ENCODE measurements at regions not wholly inside any gene's neighbourhood (a gene's known extent, or its start where the extent isn't known, plus 50 kb on each side); places are given as distances from the start of the nearest gene placed in this dataset.

GRCh38 chr11:111045407-111045803, 200.1 kb upstream of the POU2AF2 start:
- no peak overlapping the region for H3K27ac ChIP-seq (ENCODE audit: low read length)
- H3K27me3 ChIP-seq (replicated peaks; ENCODE audit: insufficient read depth, low read length) = no peaks in the 10 kb centered on the region
- no peak overlapping the region for H2AFZ ChIP-seq (ENCODE audit: low read length)
- H3K4me2 ChIP-seq (ENCODE audit: low read depth, low read length) = no peak overlapping the region
- H3K79me2 ChIP-seq (ENCODE audit: low read length) = no peaks in the 10 kb centered on the region
- no peak overlapping the region for H3K9ac ChIP-seq (ENCODE audit: low read length)
- H3K9me3 ChIP-seq (replicated peaks; ENCODE audit: insufficient read depth, low read length) = no peaks in the 10 kb centered on the region
- no peak for DNase-seq
- no peaks in the 10 kb centered on the region for H3F3A ChIP-seq (ENCODE audit: insufficient read depth, low read length)
- 0 out of 2 replicates have a peak, but pooled peaks cover under 1% of the 10 kb centered on the region for H3K4me1 ChIP-seq (ENCODE audit: low read length)
- no peak overlapping the region for H3K4me3 ChIP-seq (ENCODE audit: low read length)
- TF ChIP-seq EZH2 (optimal IDR thresholded peaks at IDR 0.05; ENCODE audit: low read depth, low read length) = no peak
- TF ChIP-seq EZH2phosphoT487 (IDR thresholded peaks at IDR 0.05; ENCODE audit: low read length) = no peak
- TF ChIP-seq CTCF (IDR thresholded peaks at IDR 0.05; ENCODE audit: low read length) = no peak
- H3K36me3 ChIP-seq (replicated peaks; ENCODE audit: insufficient read depth, low read length) = no peaks in the 10 kb centered on the region; the same call in 1 of the 2 replicates
- H3K9me2 ChIP-seq (replicated peaks; ENCODE audit: insufficient read depth, low read length) = no peaks in the 10 kb centered on the region
- H4K20me1 ChIP-seq (ENCODE audit: insufficient read depth, low read length) = no peaks in the 10 kb centered on the region

GRCh38 chr11:111044751-111045406, 200.6 kb upstream of the POU2AF2 start:
- Histone ChIP-seq H3K27ac (ENCODE audit: low read length) (no peak overlapping the region), H3K79me2 (ENCODE audit: low read length) (no peaks in the 10 kb centered on the region), H3K36me3 (replicated peaks; ENCODE audit: insufficient read depth, low read length) (no peaks in the 10 kb centered on the region; the same call in 1 of the 2 replicates), H3K9me2 (replicated peaks; ENCODE audit: insufficient read depth, low read length) (no peaks in the 10 kb centered on the region), H3K4me2 (ENCODE audit: low read depth, low read length) (no peak overlapping the region), H3K9ac (ENCODE audit: low read length) (no peak overlapping the region), H3K4me1 (ENCODE audit: low read length) (peaks cover 6% of the 10 kb centered on the region; the same call in 1 of the 2 replicates), H3K4me3 (ENCODE audit: low read length) (no peak overlapping the region), H2AFZ (ENCODE audit: low read length) (no peak overlapping the region), H3K27me3 (replicated peaks; ENCODE audit: insufficient read depth, low read length) (no peaks in the 10 kb centered on the region), H3F3A (ENCODE audit: insufficient read depth, low read length) (no peaks in the 10 kb centered on the region), H3K9me3 (replicated peaks; ENCODE audit: insufficient read depth, low read length) (no peaks in the 10 kb centered on the region), H4K20me1 (ENCODE audit: insufficient read depth, low read length) (no peaks in the 10 kb centered on the region)
- TF ChIP-seq EZH2 (optimal IDR thresholded peaks at IDR 0.05; ENCODE audit: low read depth, low read length) (no peak), EZH2phosphoT487 (IDR thresholded peaks at IDR 0.05; ENCODE audit: low read length) (no peak), CTCF (IDR thresholded peaks at IDR 0.05; ENCODE audit: low read length) (no peak)
- DNase-seq = no peak

- no peaks in the 10 kb centered on the region for H4K20me1 ChIP-seq (ENCODE audit: insufficient read depth, low read length)
- H3K79me2 ChIP-seq (ENCODE audit: low read length) = no peaks in the 10 kb centered on the region
- H3K27me3 ChIP-seq (replicated peaks; ENCODE audit: insufficient read depth, low read length) = no peaks in the 10 kb centered on the region
- no peak for TF ChIP-seq EZH2phosphoT487 (IDR thresholded peaks at IDR 0.05; ENCODE audit: low read length)
- TF ChIP-seq EZH2 (optimal IDR thresholded peaks at IDR 0.05; ENCODE audit: low read depth, low read length) = no peak
- no peak for TF ChIP-seq CTCF (IDR thresholded peaks at IDR 0.05; ENCODE audit: low read length)
- H3F3A ChIP-seq (ENCODE audit: insufficient read depth, low read length) = no peaks in the 10 kb centered on the region
- no peak overlapping the region for H3K9ac ChIP-seq (ENCODE audit: low read length)
- peak; percentile 23 for DNase-seq
- H3K27ac ChIP-seq (ENCODE audit: low read length) = no peak overlapping the region
- no peaks in the 10 kb centered on the region for H3K9me3 ChIP-seq (replicated peaks; ENCODE audit: insufficient read depth, low read length)
- no peak overlapping the region for H3K4me3 ChIP-seq (ENCODE audit: low read length)
- H3K36me3 ChIP-seq (replicated peaks; ENCODE audit: insufficient read depth, low read length) = no peaks in the 10 kb centered on the region; the same call in 1 of the 2 replicates
- no peak overlapping the region for H3K4me2 ChIP-seq (ENCODE audit: low read depth, low read length)
- H3K9me2 ChIP-seq (replicated peaks; ENCODE audit: insufficient read depth, low read length) = no peaks in the 10 kb centered on the region
- H3K4me1 ChIP-seq (ENCODE audit: low read length) = peaks cover 7% of the 10 kb centered on the region; the same call in 1 of the 2 replicates
- H2AFZ ChIP-seq (ENCODE audit: low read length) = no peak overlapping the region
Measured at GRCh38 chr11:111039982-111040381, 205.5 kb upstream of the POU2AF2 start.

Measured in MM.1S (cell line).